Body of pancreas (tissue), 4 donors: ENCODE measurements at regions not wholly inside any gene's neighbourhood (a gene's known extent, or its start where the extent isn't known, plus 50 kb on each side); places are given as distances from the start of the nearest gene placed in this dataset.

Source experiments
- CTCF ChIP-seq, 7 experiments: fragments of 450-650 bp in 4 of 7; fragments of 200-600 bp in 3 of 7; sonication (generic) in 3 of 7; IDR thresholded peaks; one replicate each; pipeline ENCODE4 v1.5.1; 2016 to 2019; ENCODE audit warnings: antibody characterized with exemption in 7 of 7
- POLR2A ChIP-seq, 3 donors: fragments of 450-650 bp; IDR thresholded peaks; one replicate each; pipeline ENCODE4 v1.6.1; 2016; ENCODE audit warnings: antibody characterized with exemption in 3 of 3, mild to moderate bottlenecking in 2 of 3

DNA sequence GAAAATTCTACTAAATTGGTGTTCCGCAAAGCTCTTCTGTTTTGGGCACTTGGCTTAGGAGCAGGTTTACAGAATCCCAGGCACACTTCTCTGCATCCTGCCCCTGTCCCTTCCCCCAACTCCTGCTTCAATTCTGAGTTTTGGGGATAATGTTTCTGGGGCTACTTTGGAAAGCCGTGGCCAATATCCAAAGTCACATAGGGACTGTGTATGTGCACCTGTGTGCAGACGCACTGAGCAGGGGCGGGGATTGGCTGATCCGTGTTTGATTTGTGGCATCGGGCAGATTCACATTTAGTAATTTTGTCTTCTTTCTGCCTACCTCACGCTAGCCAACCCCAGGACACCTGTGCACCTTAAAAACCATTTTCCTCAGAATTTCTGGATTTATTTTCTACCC, 491.9 kb downstream of the SIPA1L2 start:
- TF ChIP-seq CTCF (IDR thresholded peaks at IDR 0.05) (no peak), POLR2A (IDR thresholded peaks at IDR 0.05) (no peak)
